Mammary epithelial cell (primary cell): ENCODE measurements at regions not wholly inside any gene's neighbourhood (a gene's known extent, or its start where the extent isn't known, plus 50 kb on each side); places are given as distances from the start of the nearest gene placed in this dataset.

ENCODE experiments used
- EZH2 ChIP-seq: IDR thresholded peaks from 2 replicates; pipeline ENCODE4 v1.6.1; 2012; ENCODE audit warnings: low read length, inconsistent platforms, borderline replicate concordance
- TF ChIP-seq, protein P1 (sequence below), 2 donors: IDR thresholded peaks in 1 of 2; conservative IDR thresholded peaks in 1 of 2; 2 replicates each; pipeline ENCODE4 v1.5.1; 2011 to 2012; ENCODE audit warnings: inconsistent platforms in 2 of 2, low read length in 2 of 2, mild to moderate bottlenecking in 2 of 2, control low read depth in 1 of 2, low read depth in 1 of 2; ENCODE audit not compliant: insufficient read depth in 1 of 2; ENCODE audit errors: extremely low read depth in 1 of 2

DNA sequence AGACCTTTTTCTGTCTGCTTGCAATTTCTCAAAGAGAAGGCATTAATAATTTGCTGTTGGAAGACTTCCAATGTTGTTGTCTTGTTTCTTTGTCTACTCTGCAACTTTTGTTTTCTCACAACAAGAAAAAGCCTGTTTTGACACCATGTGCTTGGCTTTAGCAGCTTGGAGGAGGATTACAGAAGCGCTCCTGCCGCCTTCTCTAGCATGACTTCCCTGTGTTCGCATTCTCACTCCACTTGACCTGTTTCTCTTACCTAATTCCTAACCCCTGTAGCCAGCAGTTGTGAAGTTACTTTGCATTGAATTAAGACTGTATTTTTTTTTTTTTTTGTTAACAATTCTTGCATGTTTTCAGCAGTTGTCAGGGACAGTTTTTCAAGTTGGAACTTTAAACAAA lies 235.3 kb upstream of the GOLIM4 start:
- TF ChIP-seq, protein P1, sequence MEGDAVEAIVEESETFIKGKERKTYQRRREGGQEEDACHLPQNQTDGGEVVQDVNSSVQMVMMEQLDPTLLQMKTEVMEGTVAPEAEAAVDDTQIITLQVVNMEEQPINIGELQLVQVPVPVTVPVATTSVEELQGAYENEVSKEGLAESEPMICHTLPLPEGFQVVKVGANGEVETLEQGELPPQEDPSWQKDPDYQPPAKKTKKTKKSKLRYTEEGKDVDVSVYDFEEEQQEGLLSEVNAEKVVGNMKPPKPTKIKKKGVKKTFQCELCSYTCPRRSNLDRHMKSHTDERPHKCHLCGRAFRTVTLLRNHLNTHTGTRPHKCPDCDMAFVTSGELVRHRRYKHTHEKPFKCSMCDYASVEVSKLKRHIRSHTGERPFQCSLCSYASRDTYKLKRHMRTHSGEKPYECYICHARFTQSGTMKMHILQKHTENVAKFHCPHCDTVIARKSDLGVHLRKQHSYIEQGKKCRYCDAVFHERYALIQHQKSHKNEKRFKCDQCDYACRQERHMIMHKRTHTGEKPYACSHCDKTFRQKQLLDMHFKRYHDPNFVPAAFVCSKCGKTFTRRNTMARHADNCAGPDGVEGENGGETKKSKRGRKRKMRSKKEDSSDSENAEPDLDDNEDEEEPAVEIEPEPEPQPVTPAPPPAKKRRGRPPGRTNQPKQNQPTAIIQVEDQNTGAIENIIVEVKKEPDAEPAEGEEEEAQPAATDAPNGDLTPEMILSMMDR (conservative IDR thresholded peaks at IDR 0.05 in 1 of 2, IDR thresholded peaks at IDR 0.05 in 1 of 2; ENCODE audit: extremely low read depth in 1 of 2, insufficient read depth in 1 of 2, low read depth in 1 of 2, low read length in 2 of 2), result no peak
- TF ChIP-seq EZH2, result no peak
